Activated CD8-positive, alpha-beta memory T cell treated with anti-CD3 and anti-CD28 coated beads, Interleukin-2, amount 50 U/mL, for 1 hour (primary cell): ENCODE measurements at regions not wholly inside any gene's neighbourhood (a gene's known extent, or its start where the extent isn't known, plus 50 kb on each side); places are given as distances from the start of the nearest gene placed in this dataset.

Source experiments
- DNase-seq: peaks from one replicate; pipeline ENCODE4 v3.0.0-alpha.2; 2020; ENCODE audit errors: extremely low read depth

DNA sequence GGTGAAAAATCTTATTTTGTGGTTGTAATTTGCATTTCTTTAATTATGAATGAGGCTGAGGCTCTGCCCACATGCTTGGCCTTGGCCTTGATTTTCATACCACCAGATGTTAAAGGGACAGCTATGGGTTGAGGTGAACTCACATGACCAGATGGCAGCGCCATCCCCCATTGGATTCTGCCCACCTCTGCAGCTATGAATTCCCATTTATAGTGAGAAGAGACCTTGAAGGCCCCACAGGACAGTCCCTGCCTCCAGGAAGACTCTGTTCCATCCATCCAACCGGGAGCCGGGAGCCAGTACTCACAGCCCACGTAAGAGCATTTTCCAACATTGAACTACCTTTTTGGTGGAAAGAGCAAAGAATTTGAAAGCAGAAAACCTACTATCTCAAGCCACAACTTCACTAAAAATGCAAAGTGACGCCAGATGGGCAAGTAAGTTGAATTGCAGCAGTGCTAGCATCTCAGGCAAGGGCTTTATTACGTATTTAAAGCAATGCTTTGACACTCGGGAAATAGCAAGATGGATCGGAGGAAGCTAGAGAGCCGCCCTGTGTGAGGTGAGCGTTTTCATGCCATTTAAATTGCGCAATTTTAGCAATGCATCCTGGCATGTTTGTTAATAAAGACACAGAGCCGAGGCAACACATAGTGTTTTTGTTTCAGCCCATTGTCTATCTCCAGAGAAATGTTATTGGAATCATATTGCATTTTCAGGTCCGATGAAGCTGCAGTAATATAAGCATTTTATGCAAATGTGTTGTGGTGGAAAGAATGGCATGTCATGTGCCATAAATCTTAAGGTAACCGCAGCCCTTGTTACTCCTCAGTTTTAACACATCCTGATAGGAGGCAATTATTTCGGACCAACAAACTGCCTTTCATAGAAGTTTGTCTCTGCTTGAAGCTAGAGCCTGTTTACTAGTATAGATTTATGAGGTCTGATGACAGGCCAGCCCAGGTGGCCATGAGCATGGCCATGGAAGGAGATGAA, 273.4 kb upstream of the TNRC6C start:
- no peak for DNase-seq

DNA sequence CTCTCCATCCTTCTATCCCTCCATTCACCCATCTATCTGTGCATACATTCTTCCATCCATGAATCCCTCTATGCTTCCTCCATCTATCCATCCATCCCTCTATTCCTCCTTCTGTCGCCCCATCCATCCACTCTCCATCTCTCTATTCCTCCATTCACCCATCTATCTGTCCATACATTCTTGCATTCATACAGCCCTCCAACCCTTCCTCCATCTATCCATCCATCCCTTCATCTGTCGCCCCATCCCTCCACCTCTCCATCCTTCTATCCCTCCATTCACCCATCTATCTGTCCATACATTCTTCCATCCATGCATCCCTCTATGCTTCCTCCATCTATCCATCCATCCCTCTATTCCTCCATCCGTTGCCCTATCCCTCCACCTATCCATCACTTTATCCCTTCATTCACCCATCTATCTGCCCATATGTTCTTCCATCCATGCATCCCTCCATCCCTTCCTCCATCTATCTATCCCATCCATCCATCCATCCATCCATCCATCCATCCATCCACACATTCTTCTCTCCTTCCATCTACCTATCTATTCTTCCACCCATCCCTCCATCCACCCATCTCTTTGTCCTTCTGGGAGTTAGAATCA, 272.5 kb upstream of the TNRC6C start:
- DNase-seq, result no peak

GRCh38 chr17:77686903-77687302, 271.6 kb upstream of the TNRC6C start:
- no peak for DNase-seq

DNA sequence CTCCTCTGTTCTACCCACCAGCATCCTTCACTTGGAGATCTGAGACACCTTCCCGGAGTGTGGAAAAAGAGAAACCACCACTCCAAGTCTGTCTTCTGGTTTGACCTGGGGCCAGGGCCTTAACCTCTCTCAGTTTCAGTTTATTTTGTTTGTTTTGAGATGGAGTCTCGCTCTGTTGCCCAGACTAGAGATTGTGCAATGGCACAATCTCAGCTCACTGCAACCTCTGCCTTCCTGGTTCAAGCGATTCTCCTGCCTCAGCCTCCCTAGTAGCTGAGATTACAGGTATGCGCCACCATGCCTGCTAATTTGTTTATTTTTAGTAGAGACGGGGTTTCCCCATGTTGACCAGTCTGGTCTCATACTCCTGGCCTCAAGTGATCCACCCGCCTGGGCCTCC, 271.1 kb upstream of the TNRC6C start:
- no peak for DNase-seq

DNA sequence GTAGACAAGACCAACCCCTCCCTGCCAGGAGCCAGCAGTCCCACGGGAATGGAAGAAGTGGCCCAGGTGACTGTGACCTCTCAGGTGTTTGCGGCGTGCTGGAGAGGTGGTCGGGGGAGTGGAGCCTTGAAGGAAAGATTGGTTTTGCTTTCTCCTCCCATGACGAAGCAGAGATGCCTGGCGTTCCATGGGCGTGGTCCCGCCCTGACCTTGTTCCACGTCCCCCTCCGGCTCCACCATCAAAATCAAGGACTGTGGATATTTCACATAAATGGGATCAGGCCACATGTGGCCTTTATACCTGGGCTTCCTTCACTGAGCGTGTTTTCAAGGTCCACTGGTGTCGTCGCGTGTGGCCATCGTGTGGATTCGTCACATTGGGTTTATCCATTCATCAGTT, 270.6 kb upstream of the TNRC6C start:
- no peak for DNase-seq

DNA sequence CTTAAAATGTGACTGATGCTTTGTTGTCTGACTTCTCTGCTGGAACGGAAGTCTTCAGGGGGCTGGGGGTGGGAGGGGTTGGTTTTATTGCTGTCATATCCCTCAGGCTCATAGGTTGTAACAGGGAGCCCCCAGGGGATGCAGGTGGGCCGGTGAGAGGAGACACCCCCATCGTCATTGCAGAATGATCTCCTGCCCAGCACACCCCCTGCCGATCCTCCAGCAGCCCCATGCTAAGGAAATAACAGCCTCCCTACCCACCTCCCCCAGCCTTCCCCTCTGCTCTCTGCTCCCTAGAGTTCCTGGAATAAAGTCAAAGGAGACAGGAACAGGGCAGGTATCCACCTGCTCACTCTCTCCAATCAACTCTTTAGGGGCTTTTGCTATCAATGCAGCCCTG, 270.1 kb upstream of the TNRC6C start:
- no peak for DNase-seq

- DNase-seq, result no peak
These were observed 268.0 kb upstream of the TNRC6C start for GRCh38 chr17:77690271-77691161.

DNA sequence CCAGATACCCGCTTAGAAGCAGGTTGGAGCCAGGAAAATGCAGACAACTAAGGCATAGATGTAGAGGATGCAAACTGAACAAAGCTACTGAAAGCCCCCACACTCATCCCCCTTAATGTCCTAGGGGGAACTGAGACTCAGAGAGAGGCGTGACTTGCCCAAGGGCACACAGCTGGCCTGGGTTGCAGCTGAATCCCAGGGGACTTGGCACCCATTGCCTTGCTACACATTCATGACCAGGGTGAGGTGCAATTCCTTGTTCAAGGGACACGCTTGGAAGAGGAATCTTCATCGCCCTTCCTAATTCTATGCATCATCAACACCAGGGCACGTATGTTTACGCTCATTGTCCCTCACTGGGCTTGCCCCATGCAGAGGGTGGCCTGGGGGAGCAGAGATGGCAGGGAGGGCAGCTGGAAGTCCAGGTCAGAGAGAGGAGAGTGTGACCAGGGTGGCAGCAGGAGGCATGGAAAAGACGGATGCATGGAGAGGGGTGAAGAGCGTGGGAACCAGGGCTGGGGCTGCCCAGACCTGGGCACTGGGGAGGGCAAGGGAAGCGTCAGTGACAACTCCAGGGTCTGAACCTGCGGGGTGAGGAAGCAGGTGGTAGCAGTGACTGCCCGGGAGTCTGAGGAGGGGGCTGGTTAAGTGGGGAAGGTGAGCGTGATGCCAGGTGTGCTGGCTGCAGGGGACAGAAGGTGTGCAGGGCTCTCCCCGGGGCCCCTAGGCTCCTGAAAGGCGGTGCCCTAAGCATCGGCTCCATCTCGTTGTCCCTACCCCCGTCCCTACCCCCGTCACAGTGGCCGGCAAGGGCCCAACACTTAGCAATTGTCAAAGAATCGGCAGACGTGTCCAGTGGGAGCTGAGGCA, 267.1 kb upstream of the TNRC6C start:
- no peak for DNase-seq

DNA sequence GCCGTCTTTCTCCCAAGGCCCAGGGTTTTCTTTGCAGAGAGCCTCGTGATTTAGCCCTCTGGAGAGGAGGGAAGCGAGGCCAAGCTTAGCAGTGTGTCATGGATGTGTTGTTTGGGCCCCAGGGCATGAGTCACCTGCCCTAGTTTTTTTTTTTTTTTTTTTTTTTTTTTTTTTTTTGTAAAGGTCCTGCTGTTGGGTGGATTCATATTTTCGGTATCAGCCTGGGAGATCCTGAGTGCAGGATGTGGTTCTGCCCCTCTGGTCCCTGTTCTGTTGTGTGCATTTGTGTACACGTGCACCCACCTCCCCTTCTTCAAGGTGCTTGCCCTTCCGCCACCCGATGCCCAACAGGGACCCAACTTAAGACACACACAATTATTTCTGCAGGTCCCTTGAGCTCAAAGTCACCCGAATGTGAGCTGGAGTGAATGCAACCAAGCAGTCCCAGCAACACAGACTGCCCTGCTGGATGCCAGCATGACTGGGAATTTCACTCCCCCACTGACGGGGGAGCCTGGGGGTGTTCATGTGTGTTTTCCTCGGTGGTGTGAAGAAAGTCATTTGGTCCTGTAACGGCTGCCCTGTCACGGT, 265.8 kb upstream of the TNRC6C start:
- no peak for DNase-seq

GRCh38 chr17:77693301-77693700, 265.2 kb upstream of the TNRC6C start:
- no peak for DNase-seq

- DNase-seq, result no peak
These were observed 264.7 kb upstream of the TNRC6C start for GRCh38 chr17:77693776-77694175.

DNA sequence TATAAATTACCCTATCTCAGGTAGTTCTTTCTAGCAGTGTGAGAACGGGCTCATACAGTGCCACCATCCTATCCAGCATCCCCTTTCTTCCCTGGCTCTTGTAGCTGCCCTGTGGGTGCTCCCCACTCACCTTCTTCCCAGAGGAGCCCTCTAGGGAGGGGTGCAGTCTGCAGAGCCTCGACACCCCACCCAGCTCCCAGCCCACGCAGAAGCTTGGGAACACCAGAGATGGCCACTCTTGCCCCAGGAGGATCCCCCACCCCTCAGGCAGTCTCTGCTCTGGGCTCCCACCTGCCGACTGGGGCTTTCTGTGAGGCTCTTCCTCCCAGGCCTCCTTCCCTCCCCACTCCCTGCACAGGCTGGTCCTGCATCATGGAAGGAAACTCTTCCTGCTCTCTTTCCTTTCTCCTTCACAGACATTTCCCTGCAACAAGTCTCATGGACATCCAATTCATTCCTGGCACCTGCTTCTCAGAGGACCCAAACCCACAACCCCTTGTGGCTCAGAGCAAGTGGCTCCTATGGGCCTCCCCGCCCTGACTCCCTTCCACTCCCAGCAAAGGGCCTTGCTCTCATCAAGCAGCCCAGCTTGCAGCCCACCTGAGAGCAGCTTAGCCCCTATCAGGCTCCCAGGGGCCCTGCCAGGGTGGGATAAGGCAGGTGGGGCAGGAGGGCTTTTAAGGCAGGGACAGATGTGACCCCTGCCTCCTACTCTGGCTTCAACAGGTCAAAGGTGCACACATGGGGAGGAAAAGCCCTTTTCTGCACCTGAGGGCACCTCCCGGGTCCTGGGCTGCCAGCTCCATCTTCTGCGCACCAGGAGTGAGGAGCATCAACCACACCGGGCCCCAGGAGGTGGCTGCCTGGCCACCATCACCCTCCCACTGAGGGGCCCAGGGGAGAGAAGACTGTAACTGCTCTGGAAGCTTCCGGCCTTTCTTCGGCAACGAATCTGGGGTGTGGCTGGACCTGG, 263.8 kb upstream of the TNRC6C start:
- DNase-seq, result no peak

DNA sequence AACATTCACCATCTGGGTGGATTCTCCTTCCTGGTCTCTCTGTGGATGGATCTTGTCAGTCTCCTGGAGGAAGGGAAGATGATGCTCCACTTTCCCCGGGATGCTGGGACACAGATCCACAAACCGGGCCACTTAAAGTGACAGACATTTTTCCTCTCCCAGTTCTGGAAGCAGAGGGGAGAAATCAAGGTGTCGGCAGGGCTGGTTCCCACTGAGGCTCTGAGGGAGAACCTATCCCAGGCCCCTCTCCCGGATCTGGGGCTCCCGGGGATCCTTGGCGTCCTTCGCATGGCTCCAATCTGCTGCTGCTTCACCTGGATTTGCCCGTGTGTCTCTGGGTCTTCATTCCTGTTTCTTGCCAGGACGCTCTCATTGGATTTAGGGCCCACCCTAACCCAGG, 263.1 kb upstream of the TNRC6C start:
- DNase-seq, result no peak

DNA sequence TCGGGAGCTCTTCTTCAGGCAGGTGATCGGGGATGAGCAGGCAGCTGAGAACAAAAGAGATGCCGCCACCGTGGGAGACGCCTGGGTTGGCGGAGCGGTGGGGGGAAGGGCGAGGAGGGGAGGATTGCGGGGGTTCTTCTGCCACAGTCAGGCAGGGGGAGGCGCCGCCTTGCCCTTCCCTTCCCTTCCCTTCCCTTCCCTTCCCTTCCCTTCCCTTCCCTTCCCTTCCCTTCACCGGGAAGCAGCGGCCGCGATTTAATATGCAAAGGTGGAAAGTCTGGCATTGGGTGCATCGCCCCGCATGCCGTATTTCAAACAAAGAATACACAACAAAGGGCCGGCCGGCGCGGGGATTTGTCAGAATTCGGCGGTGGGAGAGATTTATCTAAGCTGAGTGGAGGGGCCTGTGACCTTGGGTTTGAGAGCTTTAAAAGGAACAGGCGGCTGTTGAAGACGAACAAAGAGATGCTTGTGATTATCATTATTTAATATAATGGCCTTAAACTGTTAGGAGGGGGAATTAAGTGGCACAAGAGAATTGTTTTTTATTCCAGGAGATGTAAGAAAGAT, 262.3 kb upstream of the TNRC6C start:
- no peak for DNase-seq

DNA sequence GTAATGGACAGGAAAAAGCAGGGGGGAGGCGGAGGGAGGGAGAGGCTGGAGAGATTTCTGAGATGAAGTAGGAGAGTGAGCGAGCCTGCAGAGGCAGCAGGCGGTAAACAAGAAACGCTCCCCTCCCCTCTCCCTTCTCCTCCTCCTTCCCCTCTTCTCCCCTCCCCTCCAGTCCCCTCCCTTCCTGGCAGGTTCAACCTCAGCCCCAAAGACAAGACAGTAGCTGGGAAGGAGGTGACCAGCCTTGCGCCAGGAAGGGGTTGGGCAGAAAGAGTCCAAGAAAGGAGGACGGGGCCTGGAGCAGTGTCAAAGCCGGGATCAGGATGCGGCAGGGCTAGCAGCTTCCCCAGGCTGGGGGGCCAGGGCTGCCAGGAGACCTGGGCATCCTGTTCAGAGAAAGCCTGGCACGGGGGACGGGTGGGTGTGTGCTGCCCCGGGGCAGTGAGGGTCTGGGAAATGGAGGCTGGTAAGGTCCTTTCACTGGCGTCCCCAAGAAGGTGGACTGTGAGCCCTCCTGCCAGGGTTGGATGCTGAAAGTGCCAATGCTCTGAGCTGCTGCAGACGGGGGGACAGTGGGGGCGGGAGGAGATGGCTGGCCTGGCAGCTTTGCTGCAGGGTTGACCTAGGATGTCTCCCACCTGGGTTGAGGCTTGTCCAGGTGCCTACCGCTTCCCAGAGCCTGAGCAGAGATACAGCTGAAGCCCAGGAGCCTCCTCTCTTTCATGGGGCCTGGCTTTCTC, 261.6 kb upstream of the TNRC6C start:
- no peak for DNase-seq

- no peak for DNase-seq
These were observed 260.8 kb upstream of the TNRC6C start for GRCh38 chr17:77697480-77698400.

DNA sequence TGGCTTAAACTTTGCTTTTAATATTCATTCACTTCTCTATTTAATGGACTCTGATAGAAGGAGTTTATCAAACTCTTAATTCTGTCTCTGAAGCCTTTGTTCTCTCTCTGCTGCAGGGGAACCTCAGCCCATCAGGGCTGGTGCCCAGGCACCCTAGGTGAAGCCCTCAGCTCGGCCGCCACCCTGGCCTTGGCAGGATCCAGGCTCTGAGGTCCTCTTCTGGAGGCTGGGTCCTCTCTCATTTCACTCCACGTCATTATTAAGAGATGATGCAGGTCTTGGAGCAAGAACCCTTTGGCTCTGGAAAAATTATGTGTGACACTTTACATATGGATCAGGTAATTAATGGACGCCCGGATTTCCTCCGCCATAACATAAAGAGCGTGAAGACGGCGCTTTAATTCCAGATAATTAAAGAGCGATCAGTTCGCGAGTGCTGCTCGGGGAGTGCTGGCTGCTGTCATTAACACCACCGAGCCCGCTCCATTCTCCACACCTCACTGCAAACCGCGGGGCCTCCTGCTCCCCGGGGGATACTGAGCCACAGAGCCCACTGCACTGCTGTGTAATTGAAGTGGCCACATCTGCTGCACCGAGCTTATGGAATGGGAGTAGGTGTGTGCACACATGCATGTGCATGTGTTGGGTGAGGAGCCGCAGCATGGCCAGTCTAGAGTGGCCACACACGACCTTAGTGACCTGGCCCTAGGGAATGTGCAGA, 259.4 kb upstream of the TNRC6C start:
- no peak for DNase-seq
